LoVo (cell line): ENCODE measurements at regions not wholly inside any gene's neighbourhood (a gene's known extent, or its start where the extent isn't known, plus 50 kb on each side); places are given as distances from the start of the nearest gene placed in this dataset.
A peak's percentile ranks its signal among the peaks of the same experiment; 100 is the strongest.
"Not testable (repeated sequence)": the region's sequence is repeated elsewhere in the genome, so short reads cannot be mapped to it uniquely, and the experiment has no call there.

Experiments used
- DNase-seq: peaks from one replicate; pipeline ENCODE4 v3.0.0-alpha.2; 2016; ENCODE audit warnings: low spot score

DNA sequence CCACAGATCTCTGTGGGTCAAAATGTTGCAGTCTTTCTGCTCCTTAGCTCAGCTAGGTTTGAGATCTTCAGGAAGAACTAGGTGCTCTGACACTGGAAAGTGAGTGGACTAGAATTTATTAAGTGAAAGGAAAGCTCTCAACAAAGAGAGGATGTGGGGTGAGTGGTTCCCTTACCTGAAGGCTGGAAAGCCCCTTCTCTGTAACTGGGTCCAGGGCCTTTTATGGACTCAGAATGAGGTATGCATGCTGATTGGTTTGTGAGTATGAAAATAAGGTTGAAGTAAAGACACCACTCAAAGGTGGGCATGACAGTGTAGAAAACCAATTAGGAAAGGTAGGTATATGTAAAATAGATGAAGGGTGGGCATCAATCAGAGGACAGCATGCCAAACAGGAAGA lies 485.5 kb downstream of the CD109 start:
- DNase-seq = no peak

DNA sequence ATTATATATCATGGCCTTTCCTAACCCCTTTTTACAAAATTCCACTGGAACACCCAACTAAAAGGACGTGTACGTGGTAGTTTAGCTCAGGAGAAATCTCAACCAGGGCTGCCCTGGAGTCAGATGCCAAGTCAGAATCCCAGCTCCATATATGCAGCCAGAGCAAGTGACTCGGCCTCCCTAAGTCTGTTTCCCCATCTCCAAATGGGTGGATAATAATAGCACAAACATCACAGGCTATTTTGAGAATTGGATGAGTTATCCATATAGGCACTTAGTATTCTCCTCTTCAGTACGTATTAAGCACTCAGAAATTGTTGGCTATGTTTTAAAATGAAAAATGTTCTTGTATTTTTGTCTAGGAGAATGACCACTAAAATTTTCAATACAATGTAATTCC lies 481.5 kb downstream of the CD109 start:
- no peak for DNase-seq

DNA sequence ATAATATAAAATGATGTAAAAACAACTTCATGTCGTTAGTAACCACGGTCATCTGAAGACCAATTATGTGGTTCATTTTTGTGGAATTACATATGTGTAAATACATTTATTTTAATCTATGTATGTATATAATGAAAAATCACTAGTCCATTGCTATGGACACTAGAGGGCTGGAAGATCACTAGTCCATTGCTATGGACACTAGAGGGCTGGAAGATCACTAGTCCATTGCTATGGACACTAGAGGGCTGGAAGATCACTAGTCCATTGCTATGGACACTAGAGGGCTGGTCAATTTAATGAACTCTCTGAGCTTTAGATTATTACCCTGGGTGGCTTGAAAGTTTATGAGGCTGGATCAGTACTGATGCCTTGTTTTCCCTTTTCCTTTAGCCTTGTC lies 474.5 kb downstream of the CD109 start:
- not testable (repeated sequence) for DNase-seq

DNA sequence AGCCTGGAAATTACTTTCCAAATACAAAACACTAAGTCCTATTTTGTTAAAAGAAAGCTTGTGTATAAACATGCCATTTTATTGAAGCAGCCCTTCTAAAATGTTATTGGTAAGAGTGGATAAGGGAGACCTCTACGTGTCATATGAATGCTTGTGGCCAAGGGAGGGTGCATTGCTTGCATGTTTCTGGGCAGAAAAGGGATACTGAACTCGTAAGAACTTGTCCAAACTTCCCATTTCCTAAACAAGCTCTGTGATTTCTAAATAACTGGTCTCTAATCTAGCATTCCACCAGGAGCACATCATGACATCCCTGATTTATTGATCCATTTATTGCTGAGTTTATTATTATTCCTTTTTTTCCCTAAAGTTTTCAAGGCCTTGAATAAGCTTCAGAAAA lies 474.1 kb downstream of the CD109 start:
- no peak for DNase-seq

DNA sequence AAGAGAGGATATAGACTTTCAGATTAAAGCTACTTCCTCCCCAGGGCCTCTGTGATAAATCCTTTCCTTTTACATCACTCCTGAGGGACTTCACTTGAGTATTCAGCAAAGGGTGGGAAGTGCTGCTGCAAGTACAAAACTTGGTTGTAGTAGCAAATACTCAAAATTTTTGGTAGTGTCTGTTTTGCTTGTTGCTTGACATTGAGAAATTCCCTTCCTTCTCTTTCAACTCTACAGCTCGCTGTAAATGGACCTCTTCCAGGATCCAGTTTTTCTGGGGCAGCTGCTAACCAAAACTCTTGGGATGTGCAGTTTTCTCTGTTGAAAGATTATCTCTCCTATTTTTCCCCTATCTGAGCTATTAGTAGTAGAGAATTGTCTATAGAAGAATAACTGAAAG lies 472.0 kb downstream of the CD109 start:
- no peak for DNase-seq

DNA sequence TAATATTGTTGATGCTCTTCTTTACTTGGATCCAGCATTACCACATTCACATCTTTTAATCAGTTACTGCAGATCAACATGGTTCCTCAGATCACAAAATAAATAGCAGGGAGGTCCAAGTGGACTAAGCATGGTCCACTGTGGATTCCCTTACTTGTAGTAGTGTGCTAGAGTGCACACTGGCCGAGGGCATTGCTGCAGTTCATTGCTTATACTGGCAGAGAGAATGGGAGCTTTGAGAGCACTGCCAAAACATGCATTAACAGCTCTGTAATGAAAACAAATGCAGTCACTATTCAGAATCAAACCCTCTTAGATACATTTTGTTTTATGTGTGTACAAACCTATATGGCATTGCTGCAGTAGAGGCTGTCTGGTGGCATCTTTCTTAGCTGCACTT lies 471.5 kb downstream of the CD109 start:
- no peak for DNase-seq

DNA sequence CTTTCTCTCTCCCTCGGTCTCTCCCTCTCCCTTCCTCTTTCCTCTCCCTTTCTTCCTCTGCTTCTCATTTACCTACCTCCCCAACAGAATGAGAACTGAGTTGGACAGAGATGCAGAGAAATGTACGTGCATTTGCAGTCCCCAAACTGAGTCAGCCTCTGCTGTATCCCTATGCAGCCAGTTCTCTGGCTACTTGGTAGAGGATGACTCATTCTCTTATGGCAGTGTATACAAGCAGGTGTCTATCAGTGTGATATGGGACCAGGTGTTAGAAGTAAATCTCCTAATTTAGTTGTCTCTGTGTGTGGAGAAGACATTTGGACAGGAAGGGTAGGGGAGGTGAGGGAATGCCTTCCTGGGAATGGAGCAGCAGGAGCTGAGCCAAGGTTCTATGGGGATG lies 470.8 kb downstream of the CD109 start:
- DNase-seq = no peak

DNA sequence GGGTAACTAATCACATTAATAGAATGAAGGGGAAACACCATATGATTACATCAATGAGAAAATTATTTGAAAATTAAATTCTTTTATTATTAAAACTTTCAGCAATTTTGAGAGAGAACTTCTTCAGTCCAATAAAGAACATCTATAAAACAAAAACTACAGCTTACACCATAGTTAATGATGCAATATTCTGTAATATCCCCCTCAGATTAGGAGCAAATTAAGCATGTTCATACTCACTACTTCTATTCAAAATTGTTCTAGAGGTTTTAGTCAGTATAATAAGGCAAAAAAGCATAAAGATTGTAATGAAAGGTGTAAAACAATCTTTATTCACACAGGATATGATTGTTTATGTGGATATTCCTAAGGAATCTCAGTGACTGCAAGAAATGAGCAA lies 465.4 kb downstream of the CD109 start:
- no peak for DNase-seq

DNA sequence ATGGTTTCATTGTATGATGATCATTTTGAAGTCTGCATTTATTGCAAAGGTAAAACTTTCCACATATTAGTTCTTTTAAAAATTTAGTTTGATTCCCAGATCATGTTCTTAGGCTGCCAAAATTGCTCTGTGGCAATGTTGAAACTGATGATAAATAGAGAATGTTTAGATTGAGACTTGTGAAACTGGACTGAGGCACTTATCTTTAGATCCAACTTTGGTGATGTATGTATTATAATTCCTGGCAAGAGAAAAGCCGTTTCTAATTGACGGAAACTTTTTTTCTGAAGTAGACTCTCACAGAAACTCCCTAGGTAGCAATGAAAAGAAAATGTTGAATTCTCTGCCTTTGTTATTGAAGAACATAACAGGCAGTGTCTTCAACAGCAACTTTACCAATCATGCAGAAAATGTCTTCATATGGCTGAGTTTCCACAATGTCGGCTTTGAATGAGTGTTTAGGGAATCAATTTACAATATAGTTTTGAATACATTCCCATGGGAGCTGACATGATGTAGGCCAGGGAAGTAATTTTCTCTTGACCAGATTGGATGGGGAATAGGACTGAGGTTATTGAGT lies 456.2 kb downstream of the CD109 start:
- DNase-seq = no peak

DNA sequence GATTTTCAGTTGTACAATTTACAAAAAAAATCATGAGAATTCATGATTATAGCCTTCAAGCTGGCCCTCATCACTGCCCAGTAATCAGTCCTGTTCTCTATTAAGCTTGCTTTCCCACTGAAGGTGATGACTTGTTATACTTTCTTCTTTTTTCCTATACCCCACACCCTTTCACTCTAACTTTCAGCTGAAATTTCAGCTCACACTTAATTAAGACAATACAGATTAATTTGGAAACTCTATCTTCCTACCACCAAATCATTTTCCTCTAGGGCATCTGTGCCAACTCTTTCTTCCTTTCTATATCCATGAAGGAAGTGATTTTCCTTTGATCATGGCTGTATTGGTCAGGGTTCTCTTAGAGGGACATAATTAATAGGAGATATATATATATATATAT lies 449.9 kb downstream of the CD109 start:
- no peak for DNase-seq

DNA sequence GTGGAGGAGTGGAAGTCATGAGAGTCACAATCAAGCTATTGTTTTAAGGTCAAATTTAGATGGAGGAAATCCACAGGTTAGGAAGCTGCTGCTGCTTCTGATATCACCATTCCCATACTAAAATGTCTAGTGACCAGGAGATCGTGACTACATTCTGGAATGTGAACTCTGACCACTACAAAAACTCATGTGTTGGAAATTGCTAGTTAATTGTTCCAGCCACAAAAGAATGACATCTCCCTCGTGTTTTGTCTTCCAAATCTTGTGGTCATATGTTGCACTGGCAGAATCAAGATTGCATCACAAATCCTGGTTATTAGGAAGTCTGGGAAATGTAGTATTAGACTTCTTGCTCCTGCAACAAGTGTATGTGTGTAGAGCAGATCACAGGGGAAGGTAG lies 441.9 kb downstream of the CD109 start:
- peak; percentile 10 for DNase-seq

DNA sequence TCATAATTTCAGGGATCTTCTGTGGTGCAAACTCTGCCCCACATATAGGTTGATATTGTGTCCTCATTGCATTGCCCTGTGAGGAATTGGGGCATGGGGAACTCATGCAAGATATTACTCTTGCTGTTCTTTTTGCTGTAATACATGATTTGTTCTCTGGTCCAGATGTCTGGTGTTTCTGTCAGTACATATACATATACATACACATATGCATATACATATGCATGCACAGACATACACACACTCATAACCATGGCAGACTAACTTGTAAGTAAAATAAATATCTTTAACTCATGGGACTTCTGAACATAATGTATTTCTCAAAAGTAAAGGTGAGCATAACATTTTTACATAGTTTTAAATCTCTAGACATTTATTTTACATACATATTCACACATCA lies 438.3 kb downstream of the CD109 start:
- no peak for DNase-seq

DNA sequence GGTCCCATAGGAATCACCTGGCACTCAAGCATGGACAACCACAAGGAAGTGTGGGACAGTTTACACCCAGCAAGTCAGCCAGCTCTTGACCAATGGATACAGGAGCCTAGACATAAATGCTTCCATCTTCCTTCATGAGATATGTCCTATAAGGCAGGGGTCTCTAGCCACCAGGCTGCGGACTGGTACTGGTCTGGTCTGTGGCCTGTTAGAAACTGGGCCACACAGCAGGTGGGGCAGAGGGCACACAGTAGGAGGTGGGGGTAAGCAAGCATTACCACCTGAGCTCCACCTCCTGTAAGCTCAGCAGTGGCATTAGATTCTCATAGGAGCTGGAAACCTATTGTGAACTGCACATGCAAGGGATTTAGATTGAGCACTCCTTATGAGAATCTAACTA lies 437.1 kb downstream of the CD109 start:
- DNase-seq = no peak

DNA sequence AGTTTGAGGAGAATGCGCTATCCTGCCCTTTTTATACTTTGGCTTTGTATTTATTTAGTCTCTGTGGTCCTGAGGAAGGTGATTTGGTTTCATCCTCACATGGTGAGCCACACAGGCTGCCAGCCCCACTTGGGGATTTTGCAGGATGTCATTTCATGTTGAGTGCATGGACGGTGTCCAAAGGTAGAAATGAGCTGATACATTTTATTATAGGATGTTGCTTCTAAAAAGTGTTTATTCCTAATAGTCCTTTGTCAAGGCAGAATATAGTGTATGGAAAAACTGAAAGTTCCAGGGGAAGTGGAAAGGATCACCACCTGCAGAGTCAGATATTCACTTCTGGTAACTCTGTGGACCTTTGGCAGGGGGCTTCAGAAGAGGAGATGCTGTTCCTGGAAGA lies 434.6 kb downstream of the CD109 start:
- DNase-seq = no peak

DNA sequence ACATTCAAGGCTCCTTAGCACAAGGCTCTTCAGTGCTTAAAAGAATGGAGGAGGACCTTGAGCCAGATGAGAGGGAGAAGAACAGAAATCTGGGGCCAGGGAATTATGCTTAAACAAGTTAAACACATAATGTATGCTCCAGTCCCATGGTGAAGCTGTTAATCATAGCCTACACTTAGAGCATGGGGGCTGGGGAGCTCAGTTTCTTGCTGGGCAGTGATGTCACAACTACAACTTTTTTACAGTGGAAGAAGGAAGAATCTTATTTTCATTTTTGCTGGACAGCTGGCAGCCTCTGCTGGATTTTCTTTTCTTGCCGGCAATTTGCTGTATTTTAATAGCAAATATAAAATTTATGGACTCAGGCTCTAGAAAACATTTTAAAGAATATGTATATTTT lies 432.5 kb downstream of the CD109 start:
- DNase-seq = no peak

DNA sequence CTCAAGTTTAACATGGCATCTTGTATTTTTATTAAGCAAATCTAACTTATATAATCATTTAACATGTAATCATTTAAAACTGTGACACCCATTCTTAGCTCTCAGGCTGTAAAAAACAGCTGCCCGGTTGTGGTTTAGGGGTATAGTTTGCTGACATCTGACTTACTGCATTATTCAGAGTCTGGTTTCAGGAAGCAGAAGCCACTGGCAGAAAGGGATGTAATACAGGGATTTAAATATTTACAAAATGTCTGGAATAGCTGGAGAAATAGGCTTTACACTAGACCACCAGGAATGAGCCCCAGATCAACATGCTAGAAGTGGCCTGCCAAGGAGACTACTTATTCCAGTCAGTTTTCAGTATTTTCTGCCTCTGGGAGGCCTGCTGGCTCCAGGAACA lies 421.1 kb downstream of the CD109 start:
- DNase-seq = no peak

DNA sequence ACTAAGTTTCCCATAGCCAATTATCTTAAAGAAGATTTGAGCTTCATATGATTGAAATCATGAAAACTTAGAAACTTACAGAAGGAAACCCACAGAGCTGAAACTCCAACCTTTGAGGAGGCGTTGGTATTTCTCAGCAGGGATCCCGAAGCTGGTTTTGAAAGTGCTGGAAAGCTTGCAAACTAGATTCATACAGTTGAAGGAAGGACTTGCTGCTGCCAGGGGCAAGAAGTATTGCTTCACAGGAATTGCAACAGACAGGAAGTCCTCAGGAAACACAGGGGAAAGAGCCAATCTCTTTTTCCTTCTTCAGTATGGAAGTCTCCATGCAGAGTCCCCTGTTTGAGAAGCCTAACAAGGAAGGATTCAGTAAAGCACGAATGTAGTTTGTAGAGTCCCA lies 419.7 kb downstream of the CD109 start:
- no peak for DNase-seq

DNA sequence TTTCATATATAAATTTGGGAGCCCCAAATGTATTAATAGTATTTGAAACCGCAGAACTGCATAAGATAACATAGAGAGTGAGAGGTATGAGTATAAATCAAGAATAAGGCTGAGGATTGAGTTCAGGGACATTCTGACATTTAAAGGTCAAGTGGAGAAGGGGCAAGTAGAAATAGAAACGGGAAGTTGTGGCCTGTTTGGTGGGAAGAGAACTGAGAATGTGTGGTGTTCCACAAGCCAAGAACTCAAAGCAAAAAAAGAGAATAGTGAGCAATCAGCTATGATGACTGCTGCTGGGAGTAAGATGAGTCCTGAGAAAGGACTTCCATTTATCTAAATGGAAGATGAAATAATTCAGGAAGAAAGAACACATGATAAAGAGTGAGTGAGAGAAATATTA lies 418.4 kb downstream of the CD109 start:
- DNase-seq = no peak

DNA sequence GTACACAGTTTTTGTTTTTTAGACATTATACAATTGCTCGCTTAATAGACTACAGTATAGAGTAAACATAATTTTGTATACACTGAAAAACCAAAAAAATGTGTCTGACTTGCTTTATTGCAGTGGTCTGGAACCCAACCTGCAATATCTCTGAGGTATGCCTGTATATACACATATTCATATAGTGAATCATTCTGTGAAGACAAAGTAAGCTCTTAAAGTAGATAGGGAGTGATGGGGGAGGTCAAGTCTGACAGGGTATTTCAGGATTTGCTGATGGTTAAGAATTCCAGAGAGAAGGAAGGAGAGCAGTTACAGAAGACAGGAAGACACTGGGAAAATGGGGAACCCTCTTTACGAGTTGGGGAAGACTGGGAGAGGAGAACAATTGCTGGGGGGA lies 417.9 kb downstream of the CD109 start:
- DNase-seq = no peak

DNA sequence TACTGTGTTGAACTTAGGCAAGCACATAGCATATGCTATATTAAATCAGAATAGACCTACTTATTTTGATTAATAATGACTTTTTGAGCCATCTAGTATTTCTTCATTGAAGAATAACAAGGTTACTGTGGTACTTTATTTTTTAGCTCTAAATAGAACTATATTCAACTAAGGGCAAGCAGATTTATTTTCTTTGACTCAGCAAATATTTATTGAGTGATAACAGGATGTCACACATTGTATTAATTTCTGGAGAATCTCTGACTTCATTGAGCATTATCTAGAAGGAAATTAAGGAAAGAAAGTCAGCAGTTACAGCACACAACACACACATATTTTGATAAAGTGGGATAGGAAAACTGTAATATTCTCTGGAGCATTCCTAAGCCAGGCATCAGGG lies 407.4 kb downstream of the CD109 start:
- DNase-seq = no peak

DNA sequence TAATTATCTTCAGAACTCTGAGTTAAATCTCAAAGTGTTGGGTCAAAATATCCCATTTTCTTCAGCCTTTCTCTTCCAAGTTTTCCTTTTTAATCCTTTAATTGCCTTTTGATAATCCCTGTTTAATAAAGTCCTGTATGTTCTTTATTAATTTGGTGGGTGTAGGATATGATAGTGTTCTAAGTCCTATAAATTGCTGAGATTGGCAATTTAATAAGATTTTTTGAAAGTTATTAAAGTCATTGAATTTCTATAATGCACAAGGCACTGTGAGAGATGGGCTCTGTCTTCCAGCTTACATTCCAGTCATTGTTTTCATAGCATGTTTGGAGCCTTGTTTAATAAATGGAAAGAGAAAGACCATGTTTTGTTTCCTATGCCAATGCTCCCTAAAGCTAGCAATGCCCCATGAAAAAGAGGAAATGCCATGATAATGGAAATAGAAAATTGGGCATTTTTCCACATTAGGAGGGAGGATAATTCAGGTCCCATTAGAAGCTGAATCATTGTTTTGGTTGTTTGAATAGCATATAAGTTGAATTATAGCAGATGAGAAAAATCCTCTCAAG lies 404.8 kb downstream of the CD109 start:
- no peak for DNase-seq

DNA sequence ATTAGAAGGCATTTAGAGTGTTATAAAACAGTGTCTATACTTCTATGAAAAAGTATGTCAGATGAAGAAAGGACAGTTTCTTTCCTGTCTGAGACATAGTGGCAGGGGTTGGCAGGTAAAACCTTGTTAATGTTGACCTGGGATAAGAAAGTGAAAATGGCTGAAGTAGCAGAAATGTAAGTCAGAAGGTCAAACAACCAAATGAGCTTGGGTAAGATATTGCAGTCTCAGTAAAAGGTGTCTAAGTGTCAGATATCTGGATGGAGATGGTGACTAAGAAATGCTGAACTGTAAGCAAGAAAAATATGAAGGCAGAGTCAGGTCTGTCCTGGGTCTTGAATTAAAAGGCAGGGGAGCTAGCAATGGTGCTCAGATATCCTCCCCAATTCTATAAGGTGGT lies 400.3 kb downstream of the CD109 start:
- no peak for DNase-seq

DNA sequence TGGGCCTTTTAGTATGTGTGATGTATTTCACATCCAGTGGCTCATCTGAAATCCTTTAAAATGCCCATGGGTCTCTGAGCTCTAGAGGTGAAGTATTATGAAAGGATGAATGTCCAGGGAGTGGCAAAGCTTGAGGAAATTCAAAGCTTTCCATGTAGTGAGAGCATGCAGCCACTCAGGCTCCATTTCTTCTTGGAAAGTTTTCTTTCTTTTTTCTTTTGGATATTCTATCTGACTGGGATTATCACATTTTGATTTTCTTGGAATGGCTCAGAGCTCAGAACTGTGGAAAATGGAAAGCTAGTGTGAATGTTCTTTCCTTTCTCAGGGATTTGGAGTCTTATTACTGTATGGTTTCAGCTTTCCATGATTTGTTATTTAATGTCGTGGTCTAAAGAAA lies 397.4 kb downstream of the CD109 start:
- no peak for DNase-seq

DNA sequence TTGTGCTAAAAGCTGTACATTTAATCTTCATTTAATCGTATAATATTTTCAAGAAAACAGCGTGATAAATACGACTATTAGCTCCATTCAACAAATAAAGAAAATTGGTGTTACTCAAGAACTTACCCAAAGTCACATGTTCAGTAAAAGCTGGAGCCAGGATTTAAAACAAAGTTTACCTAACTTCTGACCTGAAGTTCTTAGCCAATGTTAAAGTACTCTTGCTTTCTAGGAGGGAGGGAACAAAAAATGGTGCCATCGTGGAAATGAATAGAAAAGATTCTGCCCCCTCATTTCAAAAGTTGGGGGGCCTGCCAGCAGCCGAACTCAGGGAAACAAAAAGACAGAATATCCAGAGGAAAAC lies 395.8 kb downstream of the CD109 start:
- DNase-seq = no peak
